Colonic mucosa (tissue), 4 donors: ENCODE measurements at regions not wholly inside any gene's neighbourhood (a gene's known extent, or its start where the extent isn't known, plus 50 kb on each side); places are given as distances from the start of the nearest gene placed in this dataset.

Experiments
- DNase-seq: peaks from one replicate; pipeline ENCODE4 v3.0.0-alpha.2; 2020
- H3K27ac ChIP-seq: fragments of 200-600 bp; one replicate; pipeline ENCODE4 v1.8.0; 2021
- H3K27me3 ChIP-seq: fragments of 200-600 bp; one replicate; pipeline ENCODE4 v1.8.0; 2021
- H3K36me3 ChIP-seq: fragments of 200-600 bp; one replicate; pipeline ENCODE4 v1.8.0; 2021
- H3K4me1 ChIP-seq: fragments of 200-600 bp; one replicate; pipeline ENCODE4 v1.8.0; 2021; ENCODE audit warnings: mild to moderate bottlenecking
- H3K4me3 ChIP-seq: fragments of 200-600 bp; one replicate; pipeline ENCODE4 v1.8.0; 2021
- H3K9ac ChIP-seq, 2 donors: one replicate each; pipeline ENCODE4 v1.7.0; 2013; ENCODE audit warnings: control low read depth in 2 of 2, low read depth in 2 of 2, low read length in 2 of 2
- H3K9me3 ChIP-seq: fragments of 200-600 bp; one replicate; pipeline ENCODE4 v1.8.0; 2021
- intact Hi-C: fragments of 100-400 bp; cut with DNase I; formaldehyde crosslinking; loops from one replicate; pipeline ENCODE4 v1.14.1; 2022
- TF ChIP-seq, protein P1 (sequence below): fragments of 200-600 bp; IDR thresholded peaks from one replicate; pipeline ENCODE4 v1.8.0; 2022; ENCODE audit warnings: antibody characterized with exemption, mild to moderate bottlenecking
- donor health status: healthy.
- donor health status: DM: no; HTN: no; CAD: no.
- donor health status: DM: no; HTN: no; CAD: no.

DNA sequence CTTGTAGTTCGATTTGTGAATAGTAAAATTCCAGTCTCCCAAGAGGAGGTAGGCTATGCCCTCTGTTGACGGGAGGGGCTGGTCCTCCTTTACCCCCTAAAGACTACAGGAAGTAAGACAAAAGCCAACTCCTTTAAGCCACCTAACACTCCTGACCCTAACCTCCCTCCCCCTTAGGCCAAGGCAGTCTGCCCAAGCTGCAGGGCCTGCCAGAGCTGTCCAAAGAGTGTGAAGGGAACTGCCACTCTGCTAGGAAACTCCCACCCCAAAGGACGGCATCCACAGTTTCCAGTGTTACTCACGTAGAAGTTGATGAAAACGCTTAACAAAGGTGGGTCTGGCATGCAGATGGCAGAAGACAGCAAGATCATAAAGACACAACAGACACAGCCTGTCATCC lies 803.2 kb downstream of the PLA2G4A start:
- TF ChIP-seq, protein P1, sequence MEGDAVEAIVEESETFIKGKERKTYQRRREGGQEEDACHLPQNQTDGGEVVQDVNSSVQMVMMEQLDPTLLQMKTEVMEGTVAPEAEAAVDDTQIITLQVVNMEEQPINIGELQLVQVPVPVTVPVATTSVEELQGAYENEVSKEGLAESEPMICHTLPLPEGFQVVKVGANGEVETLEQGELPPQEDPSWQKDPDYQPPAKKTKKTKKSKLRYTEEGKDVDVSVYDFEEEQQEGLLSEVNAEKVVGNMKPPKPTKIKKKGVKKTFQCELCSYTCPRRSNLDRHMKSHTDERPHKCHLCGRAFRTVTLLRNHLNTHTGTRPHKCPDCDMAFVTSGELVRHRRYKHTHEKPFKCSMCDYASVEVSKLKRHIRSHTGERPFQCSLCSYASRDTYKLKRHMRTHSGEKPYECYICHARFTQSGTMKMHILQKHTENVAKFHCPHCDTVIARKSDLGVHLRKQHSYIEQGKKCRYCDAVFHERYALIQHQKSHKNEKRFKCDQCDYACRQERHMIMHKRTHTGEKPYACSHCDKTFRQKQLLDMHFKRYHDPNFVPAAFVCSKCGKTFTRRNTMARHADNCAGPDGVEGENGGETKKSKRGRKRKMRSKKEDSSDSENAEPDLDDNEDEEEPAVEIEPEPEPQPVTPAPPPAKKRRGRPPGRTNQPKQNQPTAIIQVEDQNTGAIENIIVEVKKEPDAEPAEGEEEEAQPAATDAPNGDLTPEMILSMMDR: no peak
- intact Hi-C loops: no loop called here

DNA sequence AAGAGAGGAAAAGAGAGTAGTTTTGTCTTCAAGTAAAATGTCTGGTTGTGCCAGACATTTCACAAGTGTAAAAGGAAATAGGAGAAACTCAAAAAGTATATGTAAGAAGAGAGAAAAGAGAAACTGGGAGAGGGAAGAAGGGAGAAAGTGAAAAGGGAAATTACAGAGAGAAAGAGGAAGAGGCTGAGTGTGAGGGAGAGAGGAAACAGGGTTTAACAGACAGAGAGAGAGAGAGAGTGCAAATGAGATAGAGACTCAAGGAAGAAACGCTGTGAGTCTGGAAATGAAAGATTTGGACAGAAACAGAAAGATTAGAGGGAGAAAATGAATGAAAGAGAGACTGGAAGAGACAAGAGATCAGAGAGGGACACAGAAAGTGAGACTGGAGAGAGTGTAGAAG lies 806.2 kb downstream of the PLA2G4A start:
- no peaks in the 10 kb centered on the region for H3K9me3 ChIP-seq
- DNase-seq: no peak
- H3K9ac ChIP-seq: no peak overlapping the region
- H3K36me3 ChIP-seq: no peaks in the 10 kb centered on the region
- no peaks in the 10 kb centered on the region for H3K27me3 ChIP-seq
- TF ChIP-seq, protein P1: no peak
- H3K27ac ChIP-seq: no peak overlapping the region
- H3K4me3 ChIP-seq: no peak overlapping the region
- H3K4me1 ChIP-seq: no peaks in the 10 kb centered on the region
- intact Hi-C loops: no loop called here

More for the DNA sequence above, 803.2 kb downstream of the PLA2G4A start:
- Histone ChIP-seq H3K27me3 (no peaks in the 10 kb centered on the region), H3K4me1 (no peaks in the 10 kb centered on the region), H3K36me3 (no peaks in the 10 kb centered on the region), H3K27ac (no peak overlapping the region), H3K9me3 (no peaks in the 10 kb centered on the region), H3K9ac (no peak overlapping the region), H3K4me3 (no peak overlapping the region)
- DNase-seq: no peak

DNA sequence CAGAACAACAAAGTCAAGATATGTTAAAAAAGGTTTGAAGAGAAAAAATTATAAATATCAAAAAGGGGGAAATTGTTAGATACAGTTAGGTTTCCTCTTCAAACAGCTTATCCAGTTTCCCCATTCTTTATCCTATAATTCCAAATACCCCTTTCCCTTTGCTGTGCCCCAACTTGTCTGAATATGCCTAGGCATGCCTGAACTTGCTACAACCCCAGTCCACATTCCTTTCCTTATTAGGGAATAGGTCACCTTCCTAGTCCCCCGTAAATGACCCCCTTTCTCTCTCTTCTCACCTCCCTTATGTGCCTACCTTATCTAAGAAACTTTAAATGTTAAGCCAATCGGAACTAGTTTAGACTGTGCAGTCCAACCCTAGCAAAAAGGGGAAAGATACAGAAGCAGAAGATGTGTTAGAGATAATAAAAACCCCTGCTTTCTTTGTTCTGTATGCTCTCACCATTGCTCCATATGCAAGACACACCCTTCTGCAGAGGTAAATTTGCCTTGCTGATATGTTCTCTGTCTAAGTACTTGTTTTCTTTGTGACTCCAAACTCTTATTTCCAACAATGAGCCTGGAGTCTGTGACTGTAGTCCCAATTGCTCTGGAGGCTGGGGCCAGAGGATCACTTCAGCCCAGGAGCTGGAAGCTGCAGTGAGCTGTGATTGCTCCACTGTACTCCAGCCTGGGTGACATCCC lies 810.1 kb downstream of the PLA2G4A start:
- no peak for DNase-seq
- H3K36me3 ChIP-seq: no peaks in the 10 kb centered on the region
- intact Hi-C loops: no loop called here
- no peaks in the 10 kb centered on the region for H3K4me1 ChIP-seq
- no peak overlapping the region for H3K9ac ChIP-seq
- H3K27me3 ChIP-seq: no peaks in the 10 kb centered on the region
- TF ChIP-seq, protein P1: no peak
- H3K27ac ChIP-seq: no peak overlapping the region
- H3K9me3 ChIP-seq: no peaks in the 10 kb centered on the region
- H3K4me3 ChIP-seq: no peak overlapping the region

DNA sequence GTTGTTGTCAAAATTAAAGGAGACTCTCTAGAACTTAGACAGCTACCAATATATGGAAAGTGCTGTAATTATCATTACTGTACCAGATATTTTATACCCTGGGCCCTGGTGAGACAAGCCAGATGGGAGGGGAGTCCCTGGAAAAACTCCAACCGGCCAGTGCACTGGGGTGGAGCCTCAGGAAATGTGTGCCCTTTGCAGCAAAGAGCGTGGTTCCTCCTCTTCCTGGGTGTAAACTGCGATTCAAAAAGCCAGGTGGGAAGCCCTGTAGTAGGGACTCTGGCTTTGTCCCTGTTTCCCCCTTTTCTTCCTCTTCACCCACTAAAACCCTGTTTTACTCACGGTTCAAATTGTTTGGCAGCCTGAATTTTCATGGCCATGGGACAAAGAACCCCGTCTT lies 812.3 kb downstream of the PLA2G4A start:
- Histone ChIP-seq H3K4me1 (no peaks in the 10 kb centered on the region), H3K27me3 (no peaks in the 10 kb centered on the region), H3K9me3 (no peaks in the 10 kb centered on the region), H3K27ac (no peak overlapping the region), H3K4me3 (no peak overlapping the region), H3K36me3 (no peaks in the 10 kb centered on the region), H3K9ac (no peak overlapping the region)
- intact Hi-C loops: no loop called here
- no peak for DNase-seq
- TF ChIP-seq, protein P1: no peak

DNA sequence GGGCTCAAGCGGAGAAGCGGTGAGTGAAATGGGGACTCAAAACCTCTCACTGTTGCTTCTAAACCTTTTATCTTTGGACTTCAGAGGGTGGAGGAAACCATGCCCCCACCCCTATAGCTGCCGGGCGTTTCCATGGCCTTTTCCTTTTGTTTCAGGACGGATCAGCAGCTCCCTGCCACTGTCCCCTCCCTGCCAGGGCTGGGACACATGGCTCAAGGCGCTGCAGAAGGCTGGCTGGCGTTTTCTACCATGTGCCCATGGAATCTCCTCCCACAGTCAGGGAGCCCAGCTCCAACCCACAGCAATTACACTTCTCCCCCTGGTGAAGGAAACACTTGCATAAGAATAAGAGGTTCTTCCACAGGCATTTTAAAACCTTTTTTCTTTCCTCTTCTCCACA lies 812.7 kb downstream of the PLA2G4A start:
- H3K36me3 ChIP-seq: no peaks in the 10 kb centered on the region
- TF ChIP-seq, protein P1: no peak
- no peak overlapping the region for H3K27ac ChIP-seq
- intact Hi-C loops: no loop called here
- no peak overlapping the region for H3K4me3 ChIP-seq
- no peak for DNase-seq
- H3K9me3 ChIP-seq: no peaks in the 10 kb centered on the region
- no peaks in the 10 kb centered on the region for H3K27me3 ChIP-seq
- no peak overlapping the region for H3K9ac ChIP-seq
- no peaks in the 10 kb centered on the region for H3K4me1 ChIP-seq
